HG02610 (cell line): ENCODE measurements at regions not wholly inside any gene's neighbourhood (a gene's known extent, or its start where the extent isn't known, plus 50 kb on each side); places are given as distances from the start of the nearest gene placed in this dataset.
"Not testable (repeated sequence)": the region's sequence is repeated elsewhere in the genome, so short reads cannot be mapped to it uniquely, and the experiment has no call there.

Source experiments
- ATAC-seq: cut with Tn5 transposase; IDR thresholded peaks from one replicate; pipeline ENCODE4 v1.9.1; 2021; ENCODE audit warnings: mild to moderate bottlenecking, moderate library complexity; ENCODE audit not compliant: unreplicated experiment

DNA sequence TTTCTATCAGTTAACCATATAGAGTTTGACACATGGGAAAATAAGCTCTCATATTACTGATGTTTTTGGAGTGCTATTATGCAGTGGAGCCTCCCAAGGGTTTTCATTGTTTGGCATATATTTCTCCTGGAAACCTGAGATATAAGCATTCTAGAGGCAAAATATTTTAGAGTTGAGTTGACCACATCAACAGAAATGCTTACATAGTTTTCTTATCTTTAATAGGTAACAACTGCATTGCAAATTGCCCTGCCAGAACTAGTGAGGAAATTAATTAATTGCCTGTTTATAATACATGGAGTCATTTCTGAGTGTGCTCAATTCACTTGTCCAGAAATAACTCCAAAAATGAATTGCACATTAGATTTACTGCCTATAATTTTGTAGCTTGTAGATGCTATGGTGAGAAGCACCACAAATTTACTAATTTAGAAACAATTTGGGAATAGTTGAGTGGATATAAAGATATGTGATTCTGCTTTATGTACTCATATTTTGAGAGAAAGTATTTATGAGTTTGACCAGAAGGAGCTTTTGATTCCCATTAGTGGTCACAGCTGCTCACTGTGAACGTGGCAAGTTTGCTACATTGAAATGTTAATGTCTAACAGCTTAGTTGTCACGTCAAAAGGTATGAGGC is 288.7 kb downstream of the CD109 start:
- no peak for ATAC-seq

DNA sequence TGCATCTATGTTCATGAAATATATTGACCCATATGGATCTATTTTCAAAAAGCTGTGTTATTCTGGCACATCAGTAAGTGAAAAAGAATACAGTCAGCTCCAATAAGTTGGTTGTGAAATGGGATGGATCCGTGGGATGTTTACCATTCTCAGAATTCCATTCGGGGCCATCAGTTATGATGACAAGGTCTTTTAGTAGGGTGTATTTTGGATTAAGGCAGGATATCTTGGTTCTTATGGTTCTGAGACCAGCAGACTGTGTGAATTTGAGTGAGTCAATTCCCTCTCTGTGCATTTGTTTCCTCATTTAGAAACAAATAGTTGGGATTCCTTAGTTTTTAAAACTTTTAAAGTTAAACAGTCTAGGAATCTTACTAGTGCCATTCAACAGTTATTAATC is 287.4 kb downstream of the CD109 start:
- ATAC-seq, result no peak

DNA sequence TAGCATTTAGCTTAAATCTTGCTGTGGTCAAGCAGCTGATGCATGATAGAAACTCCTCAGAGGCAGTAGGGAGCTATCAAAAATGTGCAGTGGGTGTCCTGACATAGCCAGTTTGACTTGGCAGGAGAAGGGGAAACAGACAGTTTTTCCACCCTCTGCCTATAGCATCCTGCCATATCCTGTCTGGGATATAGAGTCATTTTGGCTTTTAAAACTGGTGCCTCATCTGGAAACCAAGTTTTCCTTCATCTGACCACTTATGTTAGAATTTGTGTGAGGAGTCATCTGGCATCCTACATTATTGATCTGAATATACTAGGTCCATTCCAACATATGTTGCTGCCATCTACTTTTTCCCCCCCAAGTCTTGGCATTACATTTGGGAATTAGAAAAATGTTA is 284.1 kb downstream of the CD109 start:
- no peak for ATAC-seq

DNA sequence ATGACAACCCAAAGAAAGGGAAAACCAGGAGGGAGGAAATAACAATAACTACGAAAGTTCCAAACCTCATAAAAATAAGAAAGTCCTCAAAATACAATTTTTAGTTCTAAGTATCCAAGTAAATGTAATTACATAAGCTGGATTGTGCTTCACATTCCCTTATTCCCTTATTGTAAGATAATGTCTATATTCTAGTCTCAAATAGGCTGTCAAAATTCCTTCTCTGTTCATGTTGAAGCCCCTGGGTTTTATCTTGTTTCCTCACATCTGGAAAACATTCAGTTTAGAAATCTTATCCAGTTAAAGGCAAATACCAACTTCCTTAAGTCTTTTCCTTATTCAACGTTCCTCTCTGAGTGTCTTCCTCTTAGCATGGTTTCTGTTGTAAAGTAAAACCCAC is 282.3 kb downstream of the CD109 start:
- ATAC-seq, result no peak

DNA sequence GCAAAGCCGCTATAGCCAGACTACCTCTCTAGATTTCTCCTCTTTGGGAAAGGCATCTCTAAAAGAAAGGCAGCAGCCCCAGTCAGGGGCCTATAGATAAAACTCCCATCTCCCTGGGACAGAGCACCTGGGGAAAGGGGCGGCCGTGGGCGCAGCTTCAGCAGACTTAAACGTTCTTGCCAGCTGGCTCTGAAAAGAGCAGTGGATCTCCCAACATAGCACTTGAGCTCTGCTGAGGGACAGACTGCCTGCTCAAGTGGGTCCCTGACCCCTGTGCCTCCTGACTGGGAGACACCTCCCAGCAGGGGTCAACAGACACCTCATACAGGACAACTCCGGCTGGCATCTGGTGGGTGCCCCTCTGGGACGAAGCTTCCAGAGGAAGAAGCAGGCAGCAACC is 276.5 kb downstream of the CD109 start:
- ATAC-seq, result not testable (repeated sequence)

DNA sequence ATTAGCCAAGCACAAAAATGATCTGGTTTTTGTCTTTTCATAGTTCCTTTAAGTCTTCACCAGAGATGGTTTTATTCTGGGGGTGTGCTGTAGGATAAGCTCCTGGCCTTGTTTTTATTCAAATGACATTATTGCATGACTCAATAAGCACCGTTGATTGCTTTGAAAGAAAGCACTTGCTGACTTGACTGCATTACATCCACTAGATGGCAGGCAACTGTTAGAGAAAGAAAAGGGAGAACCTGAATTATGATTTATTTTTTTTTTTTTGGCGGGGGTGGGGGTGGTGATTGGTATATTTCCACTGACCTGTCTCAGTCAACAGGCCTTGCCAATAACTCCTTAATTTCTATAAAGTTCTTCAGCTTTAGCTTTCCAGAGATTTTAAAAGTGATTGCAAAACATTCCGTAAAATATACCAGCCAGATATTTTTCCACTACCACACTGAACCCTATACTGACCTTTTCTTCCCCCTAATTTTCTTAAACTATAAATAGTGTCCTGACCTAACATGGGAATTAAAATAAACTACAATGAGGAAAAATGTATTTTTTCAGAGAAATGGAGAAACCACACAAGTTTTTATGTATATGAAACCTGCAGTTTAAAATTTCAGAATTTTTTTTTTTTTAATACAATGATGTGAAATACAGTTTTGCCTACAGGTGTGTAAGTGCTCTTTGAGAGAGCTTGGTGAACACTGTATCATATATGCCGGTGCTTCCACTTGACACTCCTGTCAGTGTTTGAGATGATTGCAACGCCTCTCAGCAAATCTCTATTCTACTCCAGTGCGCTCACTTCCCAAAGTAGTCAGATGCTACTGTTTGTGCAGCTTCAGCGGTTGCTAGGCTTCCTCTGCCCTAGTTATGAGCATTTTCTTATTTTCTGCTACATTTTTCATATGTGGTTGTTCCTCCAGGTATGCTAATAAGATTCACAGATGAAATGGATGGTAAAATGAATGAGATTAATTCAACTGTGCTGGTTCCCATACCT is 274.3 kb downstream of the CD109 start:
- no peak for ATAC-seq

DNA sequence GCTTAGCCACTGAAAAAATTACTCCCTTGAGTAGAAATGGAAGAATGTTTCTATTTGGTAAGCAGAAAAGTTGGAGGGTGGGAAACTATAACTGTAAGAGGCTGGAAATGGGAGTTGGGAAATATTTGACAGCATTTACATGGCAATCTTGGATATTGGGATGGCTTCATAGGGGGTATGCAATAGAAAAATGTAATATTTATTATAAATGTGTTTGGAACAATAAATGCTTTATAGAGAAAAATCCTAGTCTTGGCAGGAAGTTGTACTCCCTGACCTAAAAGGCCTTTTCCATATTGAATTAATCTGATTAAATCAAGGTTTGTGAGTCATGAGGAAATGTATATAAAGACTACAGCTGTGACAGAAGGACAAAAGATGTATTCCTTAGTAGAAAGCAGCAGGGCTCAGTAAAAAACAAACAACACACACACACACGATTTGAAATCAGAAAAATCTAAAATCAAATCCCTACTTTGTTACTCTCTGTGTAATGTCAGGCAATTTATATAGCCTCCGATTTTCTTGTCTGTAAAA is 272.3 kb downstream of the CD109 start:
- ATAC-seq, result no peak

DNA sequence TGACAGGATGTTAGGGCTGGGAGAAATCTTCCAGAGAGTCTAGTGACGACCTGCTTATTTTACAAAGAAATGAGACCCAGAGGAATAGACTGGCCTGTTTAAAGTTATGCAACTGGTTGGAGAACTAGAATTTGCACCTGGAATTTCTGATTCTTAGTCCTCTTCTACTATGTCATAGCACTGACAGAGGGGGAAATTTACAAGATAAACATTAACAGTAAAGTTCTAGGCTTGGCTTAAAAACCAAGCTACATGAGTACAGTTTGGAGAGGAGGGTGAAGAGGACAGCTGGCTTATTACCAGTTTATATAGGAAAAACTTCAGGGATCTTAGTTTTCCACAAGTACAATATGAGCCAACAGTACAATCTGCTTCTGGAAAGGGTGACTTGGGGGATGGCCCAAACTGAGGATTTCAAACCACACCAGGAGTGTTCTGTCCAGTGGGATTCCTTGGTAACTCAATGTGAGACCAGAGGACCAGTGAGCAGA is 269.6 kb downstream of the CD109 start:
- no peak for ATAC-seq

DNA sequence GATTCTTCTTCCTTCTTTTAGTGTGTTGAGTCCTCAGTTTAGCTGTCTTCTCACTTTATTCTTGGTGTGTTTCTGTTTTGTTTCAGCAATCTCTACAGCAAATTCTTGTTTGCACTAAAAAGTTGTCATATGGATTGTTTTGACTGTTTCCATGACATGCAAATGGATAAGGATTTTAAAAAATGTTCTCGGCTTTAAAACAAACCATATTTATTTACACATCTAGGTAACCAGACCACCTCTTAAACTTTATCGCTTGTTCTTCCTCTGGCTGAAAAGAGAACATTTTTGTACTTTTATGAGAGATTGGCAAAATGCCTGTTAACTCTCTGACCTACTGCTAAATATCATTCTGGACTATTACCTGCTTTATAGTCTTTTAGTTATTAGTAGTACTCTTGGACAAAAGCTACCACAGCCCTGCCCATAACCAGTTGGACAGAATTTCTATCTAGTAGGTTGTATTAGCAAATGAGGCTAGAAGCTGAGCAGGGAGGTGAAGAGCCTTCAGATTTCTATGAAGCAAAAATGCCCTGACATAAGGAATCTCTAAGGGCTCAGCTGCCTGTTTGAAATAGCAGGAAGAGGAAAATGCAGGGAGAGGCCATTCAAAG is 268.3 kb downstream of the CD109 start:
- no peak for ATAC-seq

DNA sequence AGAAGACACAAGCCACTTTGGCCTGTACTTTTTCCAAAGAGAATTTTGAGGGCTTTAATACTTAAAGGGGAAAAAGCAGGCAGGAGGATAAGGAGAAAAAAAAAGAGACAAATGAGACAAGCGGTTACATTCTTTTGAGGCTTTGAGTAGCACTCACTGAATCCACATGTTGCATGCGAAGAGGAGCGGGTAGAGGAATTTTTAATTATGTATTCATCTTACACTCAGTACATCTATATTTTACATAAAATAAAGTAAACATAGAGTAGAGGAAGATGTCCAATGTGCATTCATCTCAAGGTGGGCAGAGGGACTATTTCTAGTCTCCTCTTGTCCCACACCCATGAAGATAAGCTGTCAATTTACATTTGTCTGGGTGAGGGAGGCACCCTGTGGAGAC is 266.9 kb downstream of the CD109 start:
- no peak for ATAC-seq

DNA sequence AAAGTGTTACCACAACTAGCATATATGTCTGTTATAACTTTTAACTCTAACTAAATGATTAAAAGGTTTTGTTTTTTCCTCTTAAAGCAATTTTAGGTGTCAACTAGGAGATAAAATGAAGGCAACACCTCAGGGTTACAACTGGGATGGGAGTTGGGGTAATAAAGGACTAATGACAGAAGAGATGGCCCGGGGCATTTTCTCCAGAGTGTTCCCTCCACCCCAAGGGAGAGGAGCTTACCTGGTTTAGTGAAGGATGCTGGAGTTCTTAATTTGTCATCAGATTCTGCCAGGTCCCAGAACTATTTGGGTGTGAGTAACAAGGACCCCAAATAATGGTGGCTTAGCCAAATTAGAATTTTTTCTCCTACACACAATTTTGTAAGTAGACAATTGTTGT is 260.3 kb downstream of the CD109 start:
- ATAC-seq, result no peak

DNA sequence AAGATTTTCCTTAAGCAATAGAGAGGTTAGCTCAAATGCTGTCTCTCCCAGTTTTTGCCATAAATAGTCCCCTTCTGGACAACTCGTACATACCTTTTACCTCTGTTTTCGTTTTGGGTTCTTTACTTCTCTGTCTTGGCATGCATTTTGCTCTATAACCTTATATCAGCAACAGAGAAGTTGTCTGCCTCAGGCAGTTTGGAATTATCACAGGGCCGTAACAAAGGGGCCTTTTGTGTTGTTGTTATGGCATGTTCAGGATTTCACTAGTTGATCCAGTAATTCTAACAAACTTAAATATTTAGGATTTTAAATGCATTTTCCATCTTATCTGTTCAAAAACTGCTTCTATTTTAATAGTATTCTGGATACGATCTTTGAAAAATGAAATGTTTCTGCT is 259.8 kb downstream of the CD109 start:
- ATAC-seq, result no peak

DNA sequence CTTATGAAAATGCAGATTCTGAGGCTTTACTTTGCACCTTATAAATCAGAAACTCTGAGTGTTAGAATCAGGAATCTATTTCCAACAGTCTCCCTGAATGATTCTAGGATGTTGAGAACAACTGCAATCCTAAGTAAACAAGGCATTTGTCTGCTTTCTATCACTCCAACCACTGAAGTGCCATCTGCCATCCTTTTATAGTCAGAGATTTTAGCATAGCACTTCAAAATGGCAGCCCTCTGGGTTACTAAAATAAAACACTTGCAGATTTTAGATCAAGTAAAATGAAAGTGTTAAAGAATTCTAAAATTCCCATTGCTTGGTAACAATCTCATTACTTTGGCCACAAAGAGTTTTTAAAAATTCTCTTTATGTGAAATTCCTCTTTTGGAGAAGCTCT is 258.9 kb downstream of the CD109 start:
- ATAC-seq, result no peak

DNA sequence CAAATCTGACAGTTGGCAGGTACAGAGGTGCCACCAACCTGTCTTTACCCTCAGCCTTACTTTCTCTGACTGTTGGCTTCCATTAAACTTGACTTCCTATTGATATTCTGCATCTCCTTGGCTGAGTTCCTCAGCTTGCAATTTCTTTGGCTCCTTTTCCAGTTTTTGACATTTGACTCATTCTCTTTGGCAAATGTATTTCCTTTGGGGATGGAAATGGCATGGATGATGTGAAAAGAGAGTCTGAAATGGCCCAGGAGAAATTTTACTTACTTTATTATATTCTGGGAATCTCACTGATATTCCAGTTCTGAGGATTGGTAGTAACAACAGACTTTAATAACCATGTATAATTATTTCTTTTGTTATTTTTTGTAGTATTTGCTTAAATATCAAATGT is 255.2 kb downstream of the CD109 start:
- no peak for ATAC-seq

DNA sequence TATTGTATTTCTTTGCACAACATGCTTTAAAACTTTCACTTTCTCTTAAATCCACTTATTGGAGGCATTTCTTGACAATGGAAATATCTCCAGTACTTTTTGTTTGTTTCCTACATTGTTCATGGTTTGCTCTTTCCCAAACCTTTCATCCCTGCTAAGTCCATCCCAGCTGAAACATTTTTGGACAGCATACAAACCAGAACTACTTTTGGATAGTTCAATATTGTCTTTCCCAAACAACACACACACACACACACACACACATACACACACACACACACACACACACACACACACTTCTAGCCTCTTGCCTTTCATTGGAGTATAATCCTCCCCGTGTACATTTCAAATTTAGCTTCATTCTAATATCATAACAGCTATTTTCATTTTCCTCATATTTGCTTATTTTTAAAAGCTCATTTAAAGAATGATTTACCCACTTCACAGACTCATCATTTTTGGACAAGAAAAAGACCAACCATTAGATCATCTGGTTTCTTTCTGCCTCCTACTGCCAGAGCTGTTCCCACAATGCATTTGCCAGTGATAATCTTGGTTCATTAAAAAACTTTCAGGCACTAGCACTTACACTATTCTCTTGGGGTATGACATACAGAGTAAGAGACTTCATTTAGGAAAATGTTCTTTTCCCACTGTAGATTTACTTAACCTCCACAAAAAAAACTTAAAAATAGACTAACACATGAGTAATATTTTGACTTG is 248.1 kb downstream of the CD109 start:
- no peak for ATAC-seq

DNA sequence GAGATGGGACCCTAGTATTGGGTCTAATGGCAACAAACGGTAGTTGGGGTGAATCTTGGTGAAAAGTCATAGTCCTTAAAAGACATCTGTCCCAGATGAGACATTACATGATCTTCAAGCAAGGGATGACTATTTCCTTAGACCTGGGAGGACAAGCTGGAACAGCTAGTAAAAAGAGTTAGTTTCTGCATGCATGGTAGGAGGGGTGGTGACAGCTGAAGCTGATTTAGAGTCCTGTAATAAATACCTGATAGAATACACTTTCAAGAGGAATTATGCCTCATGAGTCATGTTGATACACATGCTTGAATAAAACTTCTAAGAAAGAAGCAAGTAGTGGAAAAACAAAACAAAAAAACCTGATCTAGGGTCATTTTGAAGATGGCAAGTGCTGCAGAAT is 247.4 kb downstream of the CD109 start:
- ATAC-seq, result no peak

DNA sequence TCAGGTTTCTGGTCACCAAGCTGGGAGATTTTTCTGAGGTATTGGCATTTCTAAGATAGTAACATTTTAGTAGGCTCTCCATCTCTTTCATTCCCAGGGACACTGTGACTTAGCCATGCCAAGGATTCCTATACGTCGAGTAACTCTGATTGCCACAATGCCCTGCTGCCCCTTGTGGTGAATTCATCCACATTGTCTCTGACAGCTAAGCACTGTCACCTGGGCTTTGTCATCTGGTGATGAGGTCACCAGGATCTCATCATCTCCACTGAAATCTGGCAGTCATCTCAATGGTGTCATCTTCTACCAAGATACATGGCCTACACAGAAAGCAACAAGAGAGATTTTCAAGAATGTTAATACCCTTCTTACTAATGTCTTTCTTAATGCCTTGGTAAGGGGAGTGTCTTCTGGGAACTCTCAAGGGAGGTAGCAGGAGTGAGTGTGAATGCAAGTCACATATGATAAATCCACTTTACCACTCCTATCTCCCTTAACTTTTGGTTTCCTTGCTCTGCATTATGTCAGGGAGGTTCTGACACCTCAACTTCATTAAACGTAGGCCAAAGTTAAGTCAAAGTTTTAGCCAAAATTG is 246.7 kb downstream of the CD109 start:
- ATAC-seq, result no peak

DNA sequence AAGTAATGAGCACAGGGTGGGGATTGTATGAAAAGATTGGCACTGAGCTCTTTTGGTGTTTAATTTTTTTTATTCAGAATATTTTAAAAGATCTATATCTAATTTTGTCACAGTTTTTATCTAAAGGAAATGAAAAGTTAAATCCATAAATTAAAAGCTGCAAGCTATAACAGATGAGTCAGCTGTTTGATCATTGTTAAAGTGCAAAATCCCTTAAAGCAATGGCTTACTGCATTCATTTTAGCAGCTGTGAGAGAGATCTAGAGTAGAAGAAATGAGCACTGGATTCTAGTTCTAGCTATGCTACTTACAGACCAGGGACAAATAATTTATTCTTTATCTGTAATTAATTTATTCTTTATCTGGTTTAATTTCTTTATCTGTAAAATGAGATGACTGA is 245.9 kb downstream of the CD109 start:
- ATAC-seq, result no peak

DNA sequence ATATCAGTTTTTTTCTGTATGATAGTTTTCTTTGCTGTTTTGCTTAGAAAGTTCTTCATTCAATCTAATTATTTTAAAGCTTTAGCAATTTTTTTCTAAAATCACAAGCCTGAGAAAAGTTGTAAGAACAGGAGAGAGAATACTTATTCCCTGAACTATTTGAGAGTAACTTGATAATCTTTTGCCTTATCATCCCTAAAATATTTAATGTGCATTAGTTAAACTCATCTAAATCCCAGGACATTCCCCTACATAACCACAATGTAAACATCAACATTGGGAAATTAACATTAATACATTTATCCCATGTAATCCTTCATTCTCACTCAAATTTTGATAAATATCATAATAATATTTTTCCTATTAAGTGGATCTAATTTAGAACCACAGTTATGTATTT is 241.8 kb downstream of the CD109 start:
- no peak for ATAC-seq

DNA sequence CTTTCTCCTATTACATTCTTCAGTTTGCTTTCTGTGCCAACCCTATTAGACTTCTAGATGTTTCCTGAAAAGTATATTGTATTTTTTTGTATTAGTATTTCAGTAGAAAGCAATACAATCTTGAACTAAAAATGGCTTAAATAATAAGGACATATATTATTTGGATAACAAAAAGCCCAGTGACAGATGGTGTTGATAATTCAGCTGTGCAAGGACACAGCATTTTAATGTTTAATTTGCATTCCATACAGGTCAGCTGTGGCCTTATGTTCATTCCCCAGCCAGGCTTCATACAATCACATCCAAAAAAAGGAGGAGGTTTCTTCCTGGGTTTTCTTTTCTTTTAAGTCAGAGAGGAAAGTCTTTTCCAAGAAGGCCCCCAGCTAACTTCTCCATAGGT is 236.9 kb downstream of the CD109 start:
- no peak for ATAC-seq
